DND-41 (cell line): ENCODE measurements at regions not wholly inside any gene's neighbourhood (a gene's known extent, or its start where the extent isn't known, plus 50 kb on each side); places are given as distances from the start of the nearest gene placed in this dataset.

Source experiments
- CTCF ChIP-seq: IDR thresholded peaks from 2 replicates; pipeline ENCODE4 v1.5.1; 2012; ENCODE audit warnings: borderline replicate concordance, low read length, moderate library complexity, mild to moderate bottlenecking; ENCODE audit not compliant: poor library complexity, severe bottlenecking; ENCODE audit errors: extremely low read depth
- EZH2 ChIP-seq: IDR thresholded peaks from 3 replicates; pipeline ENCODE4 v1.6.1; 2012; ENCODE audit warnings: borderline replicate concordance, low read depth, mild to moderate bottlenecking, moderate library complexity, low read length, inconsistent platforms; ENCODE audit not compliant: severe bottlenecking

DNA sequence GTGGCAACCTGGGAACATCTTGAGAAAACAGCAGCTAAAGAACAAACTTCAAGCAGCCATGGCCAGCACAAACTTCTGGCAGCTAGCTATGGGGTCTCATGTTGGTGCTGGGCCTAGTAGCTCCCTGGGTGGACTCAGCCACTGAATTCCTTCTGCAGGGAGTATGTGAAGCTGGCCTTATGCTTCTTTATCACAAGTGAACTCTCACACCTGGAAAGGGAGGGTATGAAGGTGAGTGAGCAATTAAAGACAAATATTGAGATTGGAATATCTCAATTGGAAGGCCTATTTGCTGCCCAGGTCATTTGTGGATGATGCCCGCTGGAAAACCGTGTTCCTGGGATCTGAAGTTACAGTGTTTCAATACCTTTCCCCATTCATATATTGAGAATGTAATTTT, 153.3 kb upstream of the RPS6KA3 start:
- TF ChIP-seq CTCF (no peak), EZH2 (no peak)
